ENCODE measurements at regions not wholly inside any gene's neighbourhood (a gene's known extent, or its start where the extent isn't known, plus 50 kb on each side); places are given as distances from the start of the nearest gene placed in this dataset.

DNA sequence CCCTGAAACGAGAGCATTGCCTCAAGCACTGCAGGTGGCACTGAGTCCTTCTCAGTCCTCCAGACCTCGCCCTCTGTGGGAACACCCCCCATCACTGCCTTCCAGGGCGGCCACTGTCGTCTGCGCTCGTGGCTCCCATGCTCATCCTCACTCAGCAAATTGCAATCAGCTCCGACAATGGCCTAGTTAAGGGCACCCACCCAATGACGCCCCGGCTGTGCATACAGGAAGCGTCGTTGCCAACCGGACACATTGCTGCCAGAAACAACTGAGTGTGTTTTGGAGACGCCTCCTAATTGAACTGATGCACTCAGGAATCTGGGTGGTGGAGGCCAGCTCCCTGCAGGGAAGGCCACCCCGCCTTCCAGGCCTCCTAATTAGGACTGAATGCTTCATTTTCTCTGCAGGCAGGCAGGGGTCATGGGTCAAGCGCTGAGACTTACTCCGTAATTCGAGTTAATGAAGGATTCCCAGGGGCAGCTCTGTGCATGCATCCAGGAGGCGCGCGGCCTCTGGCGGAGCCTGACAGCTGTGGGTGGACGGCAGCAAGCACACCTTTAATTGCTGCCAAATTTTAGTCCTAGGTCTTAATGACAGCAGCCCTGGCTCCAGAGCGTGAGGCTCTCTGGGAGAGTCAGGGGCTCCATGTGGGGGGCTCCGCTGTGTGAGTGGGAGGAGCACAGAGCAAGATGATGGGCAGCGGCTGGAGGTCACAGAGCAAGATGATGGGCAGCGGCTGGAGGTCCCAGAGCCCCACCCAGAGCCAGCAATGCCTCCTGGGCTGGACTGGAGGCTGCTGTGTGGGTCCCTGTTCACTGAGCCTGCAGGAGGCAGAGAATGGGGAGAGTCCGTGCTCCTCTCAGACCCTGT is 199.0 kb downstream of the BRD1 start:
- Histone ChIP-seq H3K27me3 (ENCODE audit: control insufficient read depth, insufficient read depth, low read length) (no peaks in the 10 kb centered on the region), H3K27ac (ENCODE audit: low read length) (no peak overlapping the region), H3K4me3 (ENCODE audit: low read depth in 2 of 2, low read length in 2 of 2) (no peak overlapping the region), H3K4me1 (ENCODE audit: control insufficient read depth, insufficient read depth, low read length) (no peaks in the 10 kb centered on the region), H3K9me3 (ENCODE audit: control insufficient read depth, insufficient read depth, low read depth, low read length) (no peaks in the 10 kb centered on the region), H3K36me3 (ENCODE audit: control insufficient read depth, insufficient read depth, low read length) (no peaks in the 10 kb centered on the region)
- no TSS peak for BruUV-seq (replicated peaks)
- ATAC-seq: no peak
- CTCF ChIA-PET: no interaction called here
- TF ChIP-seq, protein P1, sequence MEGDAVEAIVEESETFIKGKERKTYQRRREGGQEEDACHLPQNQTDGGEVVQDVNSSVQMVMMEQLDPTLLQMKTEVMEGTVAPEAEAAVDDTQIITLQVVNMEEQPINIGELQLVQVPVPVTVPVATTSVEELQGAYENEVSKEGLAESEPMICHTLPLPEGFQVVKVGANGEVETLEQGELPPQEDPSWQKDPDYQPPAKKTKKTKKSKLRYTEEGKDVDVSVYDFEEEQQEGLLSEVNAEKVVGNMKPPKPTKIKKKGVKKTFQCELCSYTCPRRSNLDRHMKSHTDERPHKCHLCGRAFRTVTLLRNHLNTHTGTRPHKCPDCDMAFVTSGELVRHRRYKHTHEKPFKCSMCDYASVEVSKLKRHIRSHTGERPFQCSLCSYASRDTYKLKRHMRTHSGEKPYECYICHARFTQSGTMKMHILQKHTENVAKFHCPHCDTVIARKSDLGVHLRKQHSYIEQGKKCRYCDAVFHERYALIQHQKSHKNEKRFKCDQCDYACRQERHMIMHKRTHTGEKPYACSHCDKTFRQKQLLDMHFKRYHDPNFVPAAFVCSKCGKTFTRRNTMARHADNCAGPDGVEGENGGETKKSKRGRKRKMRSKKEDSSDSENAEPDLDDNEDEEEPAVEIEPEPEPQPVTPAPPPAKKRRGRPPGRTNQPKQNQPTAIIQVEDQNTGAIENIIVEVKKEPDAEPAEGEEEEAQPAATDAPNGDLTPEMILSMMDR (IDR thresholded peaks at IDR 0.05): no peak
- TF ChIP-seq SIN3A (IDR thresholded peaks at IDR 0.05; ENCODE audit: borderline replicate concordance, insufficient read depth, low read depth, low read length): no peak
- TF ChIP-seq TCF7L2 (IDR thresholded peaks at IDR 0.05; ENCODE audit: low read depth, low read length): no peak
- no peak for TF ChIP-seq POLR2AphosphoS5 (IDR thresholded peaks at IDR 0.05; ENCODE audit: low read depth, low read length)
- TF ChIP-seq, protein P2, sequence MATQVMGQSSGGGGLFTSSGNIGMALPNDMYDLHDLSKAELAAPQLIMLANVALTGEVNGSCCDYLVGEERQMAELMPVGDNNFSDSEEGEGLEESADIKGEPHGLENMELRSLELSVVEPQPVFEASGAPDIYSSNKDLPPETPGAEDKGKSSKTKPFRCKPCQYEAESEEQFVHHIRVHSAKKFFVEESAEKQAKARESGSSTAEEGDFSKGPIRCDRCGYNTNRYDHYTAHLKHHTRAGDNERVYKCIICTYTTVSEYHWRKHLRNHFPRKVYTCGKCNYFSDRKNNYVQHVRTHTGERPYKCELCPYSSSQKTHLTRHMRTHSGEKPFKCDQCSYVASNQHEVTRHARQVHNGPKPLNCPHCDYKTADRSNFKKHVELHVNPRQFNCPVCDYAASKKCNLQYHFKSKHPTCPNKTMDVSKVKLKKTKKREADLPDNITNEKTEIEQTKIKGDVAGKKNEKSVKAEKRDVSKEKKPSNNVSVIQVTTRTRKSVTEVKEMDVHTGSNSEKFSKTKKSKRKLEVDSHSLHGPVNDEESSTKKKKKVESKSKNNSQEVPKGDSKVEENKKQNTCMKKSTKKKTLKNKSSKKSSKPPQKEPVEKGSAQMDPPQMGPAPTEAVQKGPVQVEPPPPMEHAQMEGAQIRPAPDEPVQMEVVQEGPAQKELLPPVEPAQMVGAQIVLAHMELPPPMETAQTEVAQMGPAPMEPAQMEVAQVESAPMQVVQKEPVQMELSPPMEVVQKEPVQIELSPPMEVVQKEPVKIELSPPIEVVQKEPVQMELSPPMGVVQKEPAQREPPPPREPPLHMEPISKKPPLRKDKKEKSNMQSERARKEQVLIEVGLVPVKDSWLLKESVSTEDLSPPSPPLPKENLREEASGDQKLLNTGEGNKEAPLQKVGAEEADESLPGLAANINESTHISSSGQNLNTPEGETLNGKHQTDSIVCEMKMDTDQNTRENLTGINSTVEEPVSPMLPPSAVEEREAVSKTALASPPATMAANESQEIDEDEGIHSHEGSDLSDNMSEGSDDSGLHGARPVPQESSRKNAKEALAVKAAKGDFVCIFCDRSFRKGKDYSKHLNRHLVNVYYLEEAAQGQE (IDR thresholded peaks at IDR 0.05; ENCODE audit: insufficient read depth in 1 of 2, low read depth in 2 of 2, low read length in 1 of 2): no peak
- POLR2A ChIA-PET: no interaction called here
- in situ Hi-C loops (cut with HindIII; ENCODE audit: low pct_unique_long_range_greater_than_20kb, low sequenced_read_pairs): no loop called here
- DNase-seq (ENCODE audit: low read depth, low spot score): no peak
- intact Hi-C loops (cut with micrococcal nuclease; ENCODE audit: unreplicated experiment): no loop called here

DNA sequence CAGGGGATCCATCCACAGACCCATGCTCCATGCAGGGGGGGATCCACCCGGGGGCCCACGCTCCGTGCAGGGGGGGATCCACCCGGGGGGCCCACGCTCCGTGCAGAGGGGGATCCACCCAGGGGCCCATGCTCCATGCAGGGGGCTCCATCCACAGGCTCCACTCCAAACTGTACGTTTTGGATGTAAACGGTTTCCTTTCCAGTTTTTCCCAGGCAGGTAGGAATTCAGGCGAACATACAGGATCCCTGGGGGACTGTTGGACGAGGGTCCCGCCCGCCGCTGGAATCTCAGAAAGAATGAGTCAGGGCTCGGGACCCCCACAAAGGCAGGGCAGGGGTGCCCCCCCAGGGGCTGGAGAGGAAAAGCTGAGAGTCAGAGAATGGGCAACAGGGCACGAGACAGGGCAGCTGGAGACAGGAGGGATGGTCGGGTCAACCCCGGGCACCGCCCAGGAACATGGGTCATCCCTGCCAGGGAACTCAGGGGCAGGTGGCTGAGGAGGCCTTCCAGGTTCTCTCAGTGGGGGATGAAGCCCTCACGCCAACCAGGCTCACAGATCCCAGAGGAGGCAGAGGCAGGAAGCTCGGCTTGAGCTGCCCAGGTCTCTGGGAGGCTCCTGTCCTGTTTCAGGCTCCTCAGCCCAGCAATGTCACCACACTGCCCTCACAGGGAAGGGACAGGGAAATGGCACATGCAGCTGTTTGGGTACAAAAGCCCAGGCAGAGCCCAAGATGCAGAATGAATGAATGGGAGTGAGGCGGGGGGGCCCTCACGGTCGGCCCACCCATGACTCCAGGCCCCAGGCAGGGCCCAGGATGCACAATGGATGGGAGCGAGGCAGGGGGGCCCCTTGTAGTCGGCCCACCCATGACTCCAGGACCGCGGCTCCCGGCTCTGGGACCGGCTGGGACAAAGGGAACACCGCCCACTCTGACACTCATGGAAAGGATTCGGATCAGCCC is 200.2 kb downstream of the BRD1 start:
- no peaks in the 10 kb centered on the region for H3K36me3 ChIP-seq (ENCODE audit: control insufficient read depth, insufficient read depth, low read length)
- no peaks in the 10 kb centered on the region for H3K9me3 ChIP-seq (ENCODE audit: control insufficient read depth, insufficient read depth, low read depth, low read length)
- TF ChIP-seq, protein P2 (IDR thresholded peaks at IDR 0.05; ENCODE audit: insufficient read depth in 1 of 2, low read depth in 2 of 2, low read length in 1 of 2): no peak
- no peak for TF ChIP-seq SIN3A (IDR thresholded peaks at IDR 0.05; ENCODE audit: borderline replicate concordance, insufficient read depth, low read depth, low read length)
- CTCF ChIA-PET: no interaction called here
- no peaks in the 10 kb centered on the region for H3K4me1 ChIP-seq (ENCODE audit: control insufficient read depth, insufficient read depth, low read length)
- BruUV-seq (replicated peaks): no TSS peak
- DNase-seq (ENCODE audit: low read depth, low spot score) (no peak), ATAC-seq (peak; percentile 69)
- in situ Hi-C loops (cut with HindIII; ENCODE audit: low pct_unique_long_range_greater_than_20kb, low sequenced_read_pairs): no loop called here
- intact Hi-C loops (cut with micrococcal nuclease; ENCODE audit: unreplicated experiment): no loop called here
- POLR2A ChIA-PET: no interaction called here
- no peak overlapping the region for H3K4me3 ChIP-seq (ENCODE audit: low read depth in 2 of 2, low read length in 2 of 2)
- H3K27ac ChIP-seq (ENCODE audit: low read length): no peak overlapping the region
- H3K27me3 ChIP-seq (ENCODE audit: control insufficient read depth, insufficient read depth, low read length): no peaks in the 10 kb centered on the region

All from Panc1 (cell line).